Urinary bladder (tissue), 3 donors: ENCODE measurements at regions not wholly inside any gene's neighbourhood (a gene's known extent, or its start where the extent isn't known, plus 50 kb on each side); places are given as distances from the start of the nearest gene placed in this dataset.

Experiments used
- DNase-seq: peaks from one replicate; pipeline ENCODE4 v3.0.0-alpha.2; 2015; ENCODE audit errors: extremely low spot score
- H3K27ac ChIP-seq: one replicate; pipeline ENCODE4 v1.5.1; 2013; ENCODE audit warnings: low read depth, mild to moderate bottlenecking, moderate library complexity
- H3K36me3 ChIP-seq: one replicate; pipeline ENCODE4 v1.6.1; 2013; ENCODE audit warnings: mild to moderate bottlenecking, moderate library complexity; ENCODE audit not compliant: insufficient read depth
- H3K4me1 ChIP-seq: one replicate; pipeline ENCODE4 v1.6.1; 2013; ENCODE audit warnings: mild to moderate bottlenecking, moderate library complexity; ENCODE audit not compliant: insufficient read depth
- H3K4me3 ChIP-seq: one replicate; pipeline ENCODE4 v1.5.1; 2013; ENCODE audit warnings: low read depth, low read length
- WGBS: extraction: QIAGEN DNeasy Blood & Tissue Kit; methylation state at CpG from one replicate; pipeline ENCODE4 v1.1.7; 2013; 5-methylcytosine and 5-hydroxymethylcytosine counted together
- donor health status: healthy with polysubstance abuse.
- donor health status: healthy.

DNA sequence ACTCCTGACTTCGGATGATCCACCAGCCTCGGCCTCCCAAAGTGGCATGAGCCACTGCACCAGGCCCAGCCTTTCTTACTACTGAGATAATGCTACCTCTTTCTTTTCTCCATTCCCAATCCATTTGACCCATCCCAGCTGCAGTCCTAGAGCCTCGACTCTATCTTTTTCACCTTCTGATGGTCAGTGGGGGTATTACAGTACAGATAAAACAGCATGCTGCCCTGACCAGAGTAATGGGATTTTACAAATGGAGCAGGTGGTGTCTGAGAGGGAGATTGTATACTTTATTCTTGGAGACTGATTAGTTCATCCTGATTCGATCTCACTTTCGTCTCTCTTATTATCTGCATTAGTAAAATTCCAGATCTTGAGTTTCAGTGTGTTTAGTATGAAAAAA is 238.6 kb upstream of the TNP1 start:
- DNase-seq: no peak
- Histone ChIP-seq H3K36me3 (no peaks in the 10 kb centered on the region), H3K4me3 (no peak overlapping the region), H3K4me1 (no peaks in the 10 kb centered on the region), H3K27ac (no peak overlapping the region)
- 91% methylated on average over 5 of the region's 5 CpGs for WGBS

DNA sequence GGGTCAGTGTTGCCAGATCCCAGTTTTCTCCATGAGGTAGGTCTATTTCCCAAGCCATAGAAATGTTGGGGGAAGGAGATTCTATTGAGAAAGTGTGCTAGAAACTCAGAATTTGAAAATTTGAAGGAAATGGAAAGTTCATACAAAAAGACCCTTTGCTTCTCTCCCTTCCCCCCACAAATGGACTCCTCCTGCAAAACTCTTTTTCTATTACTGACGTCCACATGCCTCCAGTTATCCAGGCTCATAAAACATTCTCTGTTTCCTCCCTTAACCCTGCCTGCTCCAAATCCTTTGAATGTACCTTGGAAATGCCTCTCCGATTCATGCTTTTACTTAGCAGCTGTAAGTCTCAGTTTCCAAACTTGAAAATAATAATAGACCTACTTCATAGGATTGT is 237.5 kb upstream of the TNP1 start:
- Histone ChIP-seq H3K4me1 (no peaks in the 10 kb centered on the region), H3K36me3 (no peaks in the 10 kb centered on the region), H3K4me3 (no peak overlapping the region), H3K27ac (no peak overlapping the region)
- no peak for DNase-seq
- 66% methylated on average over 2 of the region's 2 CpGs for WGBS

DNA sequence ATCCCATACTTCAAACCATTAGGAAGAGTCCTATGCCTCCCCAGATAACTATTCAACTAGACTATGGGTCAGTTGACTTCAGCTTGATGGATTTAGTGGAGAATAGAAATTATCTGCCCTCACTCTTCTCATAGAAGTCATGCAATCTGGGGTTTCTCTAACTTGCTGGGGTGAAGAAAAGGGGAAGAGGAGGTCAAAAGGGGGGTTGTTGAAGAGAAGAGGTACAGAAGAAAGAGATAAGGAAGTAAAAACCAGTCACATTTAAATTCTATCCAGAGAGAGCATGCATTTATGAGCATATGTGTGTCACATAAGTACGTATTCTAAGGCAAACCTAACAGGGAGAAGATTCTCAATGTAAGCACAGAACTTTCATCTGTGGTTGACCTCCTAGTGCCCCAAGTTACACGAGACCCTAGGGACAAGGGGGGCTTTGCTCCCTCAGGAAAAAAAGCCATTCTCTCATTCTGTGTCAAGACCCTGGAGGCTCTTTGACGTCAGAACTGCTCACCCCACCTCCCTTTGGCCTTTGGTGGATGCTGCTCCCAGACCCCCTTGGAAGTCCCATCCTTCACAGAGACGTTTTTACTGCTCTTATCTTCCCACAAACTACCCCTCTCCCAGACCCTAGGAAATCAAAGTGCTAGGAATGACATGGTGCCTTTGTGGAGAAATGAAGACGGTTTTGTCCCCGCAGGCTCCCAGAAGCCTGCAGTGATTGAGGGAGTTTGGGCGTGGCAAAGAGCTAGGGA is 236.8 kb upstream of the TNP1 start:
- WGBS: 83% methylated on average over 7 of the region's 7 CpGs
- Histone ChIP-seq H3K36me3 (no peaks in the 10 kb centered on the region), H3K27ac (no peak overlapping the region), H3K4me1 (no peaks in the 10 kb centered on the region), H3K4me3 (no peak overlapping the region)
- DNase-seq: no peak

DNA sequence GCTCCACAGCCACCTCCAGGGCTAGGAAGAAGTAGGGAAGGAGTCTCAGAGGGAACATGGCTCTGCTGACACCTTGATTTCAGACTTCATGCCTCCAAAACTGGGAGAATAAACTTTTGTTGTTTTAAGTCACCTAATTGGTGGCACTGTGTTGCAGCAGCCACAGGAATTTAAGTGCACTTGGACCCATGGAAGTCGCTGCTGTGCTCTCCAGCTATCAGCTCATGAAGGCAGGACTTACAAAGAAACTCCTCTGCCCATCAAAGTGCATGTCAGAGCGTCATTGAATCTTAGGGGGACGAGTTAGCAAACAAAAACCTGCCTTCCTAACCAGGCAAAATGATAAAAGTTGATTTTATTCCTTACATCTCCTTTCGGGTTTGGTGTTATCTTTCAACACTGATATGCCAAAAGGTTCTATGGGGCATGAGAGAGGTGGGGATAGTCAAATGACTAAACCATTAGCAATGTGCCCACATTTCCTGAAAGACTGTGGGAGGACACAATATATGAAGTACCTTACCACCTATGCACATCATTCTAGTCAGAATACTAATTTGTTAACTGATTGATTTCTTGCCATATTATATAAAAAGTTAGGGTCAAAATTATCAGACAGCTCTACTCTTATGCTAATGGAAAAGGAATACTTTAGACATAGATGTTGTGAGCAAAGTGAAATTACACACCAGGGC is 235.8 kb upstream of the TNP1 start:
- Histone ChIP-seq H3K36me3 (no peaks in the 10 kb centered on the region), H3K27ac (no peak overlapping the region), H3K4me3 (no peak overlapping the region), H3K4me1 (peaks cover 1% of the 10 kb centered on the region)
- 92% methylated on average over 4 of the region's 4 CpGs for WGBS
- no peak for DNase-seq

DNA sequence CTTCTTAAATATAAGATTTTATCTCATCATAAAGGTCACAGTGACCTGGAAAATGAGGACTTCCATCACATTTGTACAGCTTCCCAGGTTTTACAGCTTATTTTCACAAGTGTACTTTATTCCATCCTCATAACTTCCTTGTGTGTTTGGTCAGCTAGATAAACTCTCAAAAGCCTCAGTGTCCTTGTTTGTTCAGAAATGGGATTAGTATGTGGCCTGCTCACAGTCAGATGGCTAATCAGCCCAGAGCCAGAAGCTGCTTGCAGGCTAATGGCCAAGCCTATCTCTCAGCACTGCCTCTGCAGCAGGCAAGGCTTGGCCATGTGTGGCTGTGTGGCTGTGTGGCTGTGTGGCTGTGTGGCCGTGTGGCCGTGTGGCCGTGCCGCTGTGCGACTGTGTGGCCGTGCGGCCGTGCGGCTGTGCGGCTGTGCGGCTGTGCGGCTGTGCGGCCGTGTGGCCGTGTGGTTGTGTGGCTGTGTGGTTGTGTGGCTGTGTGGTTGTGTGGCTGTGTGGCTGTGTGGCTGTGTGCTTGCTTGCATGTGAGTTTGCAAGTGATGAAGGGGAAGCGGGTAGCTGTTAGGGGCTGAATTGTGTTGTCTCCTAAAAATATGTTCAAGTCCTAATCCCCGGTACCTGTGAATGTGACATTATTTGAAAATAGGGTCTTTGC is 233.0 kb upstream of the TNP1 start:
- 79% methylated on average over 17 of the region's 17 CpGs for WGBS
- H3K4me3 ChIP-seq: no peak overlapping the region
- H3K36me3 ChIP-seq: no peaks in the 10 kb centered on the region
- H3K4me1 ChIP-seq: peaks cover 2% of the 10 kb centered on the region
- DNase-seq: no peak
- no peak overlapping the region for H3K27ac ChIP-seq

DNA sequence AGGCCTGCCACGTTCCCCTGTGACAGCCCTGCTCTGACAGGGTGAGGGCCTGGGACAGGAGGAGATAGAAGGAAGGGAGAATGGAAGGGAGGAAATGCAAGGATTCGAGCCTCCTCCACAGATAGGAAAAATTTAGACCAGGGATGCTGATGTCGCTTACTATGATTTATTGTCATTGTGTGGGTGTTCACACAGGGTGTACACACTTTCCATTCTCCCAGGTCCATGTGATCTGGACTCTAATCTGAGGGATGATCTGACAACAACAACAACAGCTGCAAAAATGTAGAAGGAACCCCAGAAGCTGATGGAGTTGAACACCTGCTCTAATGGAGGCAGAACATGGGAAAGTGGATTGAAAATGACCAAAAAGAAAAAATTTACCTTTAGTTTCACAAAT is 231.7 kb upstream of the TNP1 start:
- WGBS: 56% methylated on average over 3 of the region's 3 CpGs
- Histone ChIP-seq H3K36me3 (no peaks in the 10 kb centered on the region), H3K4me1 (peaks cover 2% of the 10 kb centered on the region), H3K27ac (no peak overlapping the region), H3K4me3 (no peak overlapping the region)
- no peak for DNase-seq

DNA sequence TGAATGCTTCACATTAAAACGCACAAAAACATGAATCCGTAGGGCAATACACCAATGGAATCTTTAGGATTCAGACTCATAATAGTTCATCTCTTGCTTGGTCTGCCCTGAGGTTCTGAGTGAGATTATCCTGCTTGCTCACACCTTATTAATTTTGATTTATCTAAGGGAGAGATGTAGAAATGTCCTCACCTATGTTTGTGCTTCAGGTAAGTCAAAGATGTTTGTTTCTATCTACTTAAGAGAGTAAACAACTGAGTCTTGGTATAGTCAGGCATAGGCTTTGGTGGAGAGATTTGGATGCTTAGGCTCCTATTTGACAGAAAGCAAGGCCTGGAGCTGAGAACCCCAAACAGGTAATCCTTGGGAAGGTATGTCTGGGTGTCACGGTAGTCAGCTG is 231.0 kb upstream of the TNP1 start:
- Histone ChIP-seq H3K36me3 (no peaks in the 10 kb centered on the region), H3K27ac (no peak overlapping the region), H3K4me3 (no peak overlapping the region), H3K4me1 (peaks cover 2% of the 10 kb centered on the region)
- no peak for DNase-seq
- 95% methylated on average over 3 of the region's 3 CpGs for WGBS

DNA sequence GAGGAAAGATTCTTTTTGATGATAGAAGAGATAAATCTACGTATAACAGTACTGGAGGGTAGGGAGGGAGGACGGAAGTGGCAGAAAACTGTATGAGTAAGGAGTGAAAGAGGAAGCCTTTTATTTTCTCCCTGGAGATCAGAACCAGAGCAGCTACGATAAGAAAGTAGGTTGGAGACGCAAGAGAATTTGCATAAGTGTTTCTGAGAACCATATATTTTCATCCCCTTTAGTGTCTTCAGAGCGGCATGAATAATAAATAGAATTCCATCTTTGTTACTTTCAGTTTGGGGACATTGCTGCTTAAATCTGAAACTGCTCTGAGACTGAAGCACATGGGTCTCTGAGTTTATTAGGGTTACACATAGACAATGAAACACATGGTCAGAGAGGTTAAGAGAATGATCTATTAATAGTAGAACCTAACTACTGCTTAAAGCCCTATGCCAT is 230.2 kb upstream of the TNP1 start:
- no peak for DNase-seq
- H3K4me1 ChIP-seq: peaks cover 2% of the 10 kb centered on the region
- no peaks in the 10 kb centered on the region for H3K36me3 ChIP-seq
- no peak overlapping the region for H3K27ac ChIP-seq
- no peak overlapping the region for H3K4me3 ChIP-seq
- WGBS: 17% methylated on average over 5 of the region's 5 CpGs

DNA sequence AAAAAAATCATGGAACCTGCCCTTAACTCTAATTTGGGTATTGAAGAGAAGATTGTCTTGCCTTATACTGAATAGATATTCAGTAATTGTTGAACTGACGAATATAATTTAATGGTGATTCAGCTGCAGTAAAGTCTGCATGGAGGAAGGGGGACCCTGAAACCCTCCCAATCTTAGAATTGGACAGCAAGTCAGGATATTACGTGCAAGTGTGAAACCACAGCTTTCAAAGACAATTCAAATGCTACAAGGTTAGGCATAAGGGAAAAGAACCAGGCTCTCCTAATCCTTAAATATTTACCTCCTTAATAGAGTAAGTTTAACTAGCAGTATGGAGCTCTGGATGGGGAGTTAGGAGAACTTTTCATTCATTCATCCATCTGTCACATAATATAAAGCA is 226.9 kb upstream of the TNP1 start:
- peaks cover 4% of the 10 kb centered on the region for H3K4me1 ChIP-seq
- 94% methylated on average over 2 of the region's 2 CpGs for WGBS
- H3K36me3 ChIP-seq: no peaks in the 10 kb centered on the region
- H3K4me3 ChIP-seq: no peak overlapping the region
- H3K27ac ChIP-seq: no peak overlapping the region
- no peak for DNase-seq

DNA sequence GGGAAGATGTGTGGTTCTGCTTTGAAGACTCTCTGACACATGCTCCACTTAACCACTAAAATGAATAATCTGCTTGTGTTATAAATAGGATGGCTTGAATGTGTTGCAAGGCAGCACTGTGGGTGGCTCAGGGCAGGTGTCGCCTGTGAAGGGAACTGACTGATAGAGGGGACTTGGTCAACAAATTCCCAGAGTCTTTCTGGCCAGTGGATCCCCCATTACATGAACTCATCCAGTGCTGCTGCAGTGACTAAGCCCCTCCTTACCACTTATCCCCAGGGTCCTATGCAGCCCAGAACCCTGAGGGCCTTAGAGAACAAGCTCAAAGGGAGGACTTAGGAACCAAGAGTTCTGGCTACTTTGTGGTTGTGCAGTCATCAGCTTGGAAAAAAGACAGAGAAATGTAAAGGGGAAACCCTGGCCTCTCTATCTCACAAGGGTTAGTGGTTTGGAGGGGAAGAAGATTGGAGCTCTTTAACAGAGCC is 226.2 kb upstream of the TNP1 start:
- no peak overlapping the region for H3K27ac ChIP-seq
- 88% methylated on average over 1 of the region's 1 CpG for WGBS
- no peaks in the 10 kb centered on the region for H3K36me3 ChIP-seq
- H3K4me3 ChIP-seq: no peak overlapping the region
- no peak for DNase-seq
- peaks cover 4% of the 10 kb centered on the region for H3K4me1 ChIP-seq

DNA sequence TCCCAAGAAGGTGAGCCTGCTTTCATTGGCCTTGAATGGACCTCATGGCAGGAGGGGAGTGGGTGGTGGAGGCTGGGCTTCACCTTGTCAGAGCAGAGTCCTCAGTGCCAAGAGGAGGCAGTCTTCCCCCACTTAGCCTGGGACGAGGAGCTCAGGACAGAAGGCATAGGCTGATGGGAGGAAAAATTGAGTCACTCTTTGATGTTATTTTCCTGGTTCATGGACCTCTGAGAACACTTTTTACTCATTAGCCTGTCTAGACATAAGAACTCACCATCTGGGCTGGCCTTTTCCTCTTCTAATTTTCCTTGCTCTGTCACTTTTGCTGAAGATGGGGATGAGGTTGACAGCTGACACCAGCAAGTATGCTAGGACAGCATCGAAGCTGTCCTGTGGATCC is 225.7 kb upstream of the TNP1 start:
- H3K4me3 ChIP-seq: no peak overlapping the region
- no peak for DNase-seq
- H3K4me1 ChIP-seq: peaks cover 2% of the 10 kb centered on the region
- WGBS: 92% methylated on average over 2 of the region's 2 CpGs
- H3K36me3 ChIP-seq: no peaks in the 10 kb centered on the region
- no peak overlapping the region for H3K27ac ChIP-seq

DNA sequence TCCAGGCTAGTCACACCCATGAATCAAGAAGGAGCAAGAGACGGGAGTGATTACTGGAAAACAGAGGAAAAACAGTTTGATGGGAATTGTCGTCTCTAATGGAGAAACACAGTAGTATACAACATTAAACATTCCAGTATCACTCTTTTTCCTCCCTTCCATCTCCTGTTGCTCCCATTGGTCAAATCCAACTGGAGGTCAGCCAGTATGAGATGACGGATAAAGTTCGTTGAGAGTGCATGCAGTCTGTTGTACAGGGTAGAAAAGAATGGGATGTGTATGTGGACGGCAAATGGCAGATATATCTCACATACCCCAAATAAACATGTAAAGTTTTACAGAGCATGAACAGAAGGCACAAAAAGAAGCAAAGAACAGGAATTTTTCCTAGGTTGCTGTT is 221.9 kb upstream of the TNP1 start:
- WGBS: 87% methylated on average over 5 of the region's 5 CpGs
- Histone ChIP-seq H3K4me1 (peaks cover 2% of the 10 kb centered on the region), H3K4me3 (no peak overlapping the region), H3K27ac (no peak overlapping the region), H3K36me3 (no peaks in the 10 kb centered on the region)
- DNase-seq: no peak

DNA sequence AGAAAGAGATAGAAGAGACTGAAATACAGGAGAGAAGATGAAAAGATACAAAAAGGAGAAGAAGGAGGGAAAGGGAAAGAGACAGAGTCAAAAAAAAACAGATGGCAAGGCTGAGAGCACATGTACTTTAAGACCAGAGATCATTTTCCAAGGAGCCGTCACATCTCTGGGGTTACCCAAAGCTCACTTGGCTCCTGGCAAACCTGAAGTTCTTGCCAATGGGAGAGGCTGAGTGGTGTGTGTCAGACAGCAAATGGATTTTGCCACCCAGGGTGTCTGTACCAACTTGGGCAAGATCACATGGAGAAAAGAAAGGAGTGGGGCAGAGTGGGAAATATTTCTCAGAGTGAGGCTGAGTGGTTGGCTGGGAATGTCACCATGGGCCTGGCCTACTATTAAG is 219.3 kb upstream of the TNP1 start:
- DNase-seq: no peak
- H3K4me3 ChIP-seq: no peak overlapping the region
- 75% methylated on average over 1 of the region's 1 CpG for WGBS

More for the DNA sequence above, 219.3 kb upstream of the TNP1 start:
- Histone ChIP-seq H3K4me1 (peaks cover 2% of the 10 kb centered on the region), H3K36me3 (no peaks in the 10 kb centered on the region), H3K27ac (no peak overlapping the region)
